ENCODE measurements at regions not wholly inside any gene's neighbourhood (a gene's known extent, or its start where the extent isn't known, plus 50 kb on each side); places are given as distances from the start of the nearest gene placed in this dataset.

- DNase-seq, result no peak
Measured at GRCh38 chr6:134738211-134738885, 211.6 kb downstream of the ALDH8A1 start.

DNA sequence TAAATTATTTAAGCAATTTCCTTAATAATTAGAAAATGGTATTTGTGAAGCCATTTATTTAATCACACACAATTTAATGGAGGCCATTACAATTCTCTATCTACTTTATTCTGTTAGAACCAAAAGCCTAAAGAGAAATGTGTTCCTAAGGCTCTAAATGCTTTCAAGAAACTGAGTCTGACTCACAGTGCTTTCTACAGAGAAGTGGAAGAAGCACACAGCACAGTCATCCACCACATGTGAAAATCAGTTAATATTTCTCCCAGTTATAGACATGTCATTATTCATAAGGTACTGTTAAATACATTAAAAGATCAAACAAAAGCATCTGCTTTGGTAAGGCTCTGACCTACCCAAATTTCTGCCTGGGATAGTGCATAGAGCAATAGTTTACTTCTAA is 214.4 kb downstream of the ALDH8A1 start:
- no peak for DNase-seq

DNA sequence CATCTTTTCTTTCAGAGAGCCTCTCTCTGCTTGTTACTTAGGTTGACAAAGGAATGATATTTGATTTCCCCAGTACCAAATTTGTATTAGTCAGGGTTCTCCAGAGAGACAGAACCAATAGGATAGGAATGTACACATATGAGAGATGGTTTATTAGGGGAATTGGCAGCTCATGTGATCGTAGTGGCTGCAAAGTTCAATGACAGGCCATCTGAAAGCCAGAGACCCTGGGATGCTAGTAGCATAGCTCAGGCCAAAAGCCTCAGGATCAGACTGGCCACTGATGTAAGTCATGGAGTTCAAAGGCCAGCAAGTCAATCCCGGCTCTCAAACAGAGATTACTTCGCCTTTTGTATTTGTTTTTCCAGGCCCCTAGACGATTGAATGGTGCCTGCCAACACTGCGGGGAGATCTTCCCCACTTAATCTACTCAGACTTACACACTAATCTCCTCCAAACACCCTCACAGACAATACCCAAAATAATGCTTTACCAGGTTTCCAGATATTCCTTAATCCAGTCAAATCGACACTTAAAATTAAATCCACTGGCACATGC is 215.5 kb downstream of the ALDH8A1 start:
- no peak for DNase-seq

- no peak for DNase-seq
Measured at GRCh38 chr6:134733801-134734200, 216.1 kb downstream of the ALDH8A1 start.

GRCh38 chr6:134732763-134733162 is 217.1 kb downstream of the ALDH8A1 start:
- no peak for DNase-seq

DNA sequence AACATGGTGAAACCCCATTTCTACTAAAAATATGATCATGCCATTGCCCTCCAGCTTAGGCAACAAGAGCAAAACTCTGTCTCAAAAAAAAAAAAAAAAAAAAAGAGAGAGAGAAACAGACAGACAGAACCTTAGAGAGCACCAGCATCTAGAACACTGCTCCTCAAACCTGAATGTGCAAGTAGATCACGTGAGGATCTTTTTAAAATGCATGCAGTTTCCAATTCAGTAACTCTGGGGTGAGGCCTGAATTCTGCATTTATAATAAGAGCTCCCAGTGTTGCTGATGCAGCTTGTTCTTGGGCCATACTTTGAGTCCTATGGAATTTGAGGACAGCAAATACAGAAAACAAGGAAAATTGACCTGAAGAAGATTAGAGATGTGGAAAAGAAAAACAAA is 218.3 kb downstream of the ALDH8A1 start:
- DNase-seq, result no peak

GRCh38 chr6:134730013-134730412 is 219.9 kb downstream of the ALDH8A1 start:
- no peak for DNase-seq

- DNase-seq, result no peak
Measured at GRCh38 chr6:134729561-134729960, 220.3 kb downstream of the ALDH8A1 start.

GRCh38 chr6:134727081-134727480 is 222.8 kb downstream of the ALDH8A1 start:
- no peak for DNase-seq

DNA sequence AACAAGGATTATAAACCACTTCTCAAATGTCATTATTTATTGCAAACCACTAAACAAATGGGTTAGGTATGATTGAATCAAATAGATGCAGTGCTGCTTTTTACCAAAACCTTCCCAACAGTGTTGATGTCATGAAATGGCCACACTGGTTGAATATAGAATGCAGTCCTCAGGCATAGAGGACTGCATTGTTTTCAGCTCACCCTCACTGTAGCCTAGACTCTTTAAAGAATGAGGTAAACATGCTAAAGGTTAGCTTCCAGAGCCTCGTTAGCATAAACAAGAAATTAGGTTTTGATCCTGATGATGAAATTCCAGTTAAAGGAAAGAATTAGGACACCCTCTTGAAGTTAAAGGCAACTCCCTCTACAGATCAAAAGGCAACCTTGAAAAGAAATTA is 224.3 kb downstream of the ALDH8A1 start:
- no peak for DNase-seq

- DNase-seq, result peak; percentile 12 to 29
Measured at GRCh38 chr6:134724771-134725340, 225.0 kb downstream of the ALDH8A1 start.

DNA sequence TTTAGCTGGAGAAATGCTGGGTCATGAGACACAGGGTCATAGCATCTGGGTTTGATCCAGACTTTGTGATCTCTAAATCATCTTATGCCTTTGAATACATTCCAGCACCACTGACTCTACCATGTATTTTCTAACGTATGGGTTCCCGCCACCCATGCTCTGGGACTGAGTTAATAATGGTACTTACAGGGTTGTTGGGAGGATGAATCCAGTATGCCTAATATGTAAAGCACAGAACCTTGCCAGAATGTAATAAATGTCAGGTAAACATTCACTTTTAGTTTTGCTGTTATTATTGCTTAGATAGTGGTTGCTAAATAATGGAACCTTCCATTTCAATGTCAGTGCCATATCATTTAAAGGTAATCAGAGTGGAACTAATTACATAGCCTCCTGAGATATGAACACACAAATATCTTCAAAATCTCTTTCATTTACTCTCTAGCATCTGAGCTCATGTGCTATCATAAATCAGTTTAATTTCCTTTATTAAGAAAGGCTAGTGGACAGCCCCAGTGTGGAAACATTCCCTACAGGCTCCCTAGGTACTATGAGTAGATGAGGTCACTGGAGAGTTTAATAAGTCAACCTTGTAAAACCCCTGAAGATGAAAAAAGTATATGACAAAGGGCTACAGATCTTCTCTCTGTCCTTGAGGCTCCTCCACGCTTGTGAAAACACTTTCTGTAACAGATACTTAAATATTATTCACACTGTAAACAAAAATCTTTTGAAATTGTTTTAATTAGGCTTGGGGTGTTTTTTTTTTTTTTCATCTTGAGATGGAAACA is 226.6 kb downstream of the ALDH8A1 start:
- no peak for DNase-seq

GRCh38 chr6:134722200-134722870 is 227.6 kb downstream of the ALDH8A1 start:
- no peak for DNase-seq

DNA sequence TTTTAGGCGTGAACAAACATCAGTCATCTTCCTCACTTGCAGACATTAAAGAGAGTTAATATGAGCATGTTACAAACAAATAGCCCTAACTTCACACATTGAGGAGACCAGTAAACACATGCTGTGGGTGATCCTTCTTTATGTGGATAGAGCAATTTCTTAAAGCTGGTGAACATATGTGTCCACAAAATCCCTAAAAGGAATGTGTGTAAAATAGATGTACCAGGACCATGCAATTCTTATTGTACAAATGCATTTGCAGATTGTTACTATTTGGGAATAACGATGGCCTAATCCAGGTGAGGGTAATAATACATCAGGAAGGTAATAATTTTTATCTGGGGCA is 228.9 kb downstream of the ALDH8A1 start:
- no peak for DNase-seq

DNA sequence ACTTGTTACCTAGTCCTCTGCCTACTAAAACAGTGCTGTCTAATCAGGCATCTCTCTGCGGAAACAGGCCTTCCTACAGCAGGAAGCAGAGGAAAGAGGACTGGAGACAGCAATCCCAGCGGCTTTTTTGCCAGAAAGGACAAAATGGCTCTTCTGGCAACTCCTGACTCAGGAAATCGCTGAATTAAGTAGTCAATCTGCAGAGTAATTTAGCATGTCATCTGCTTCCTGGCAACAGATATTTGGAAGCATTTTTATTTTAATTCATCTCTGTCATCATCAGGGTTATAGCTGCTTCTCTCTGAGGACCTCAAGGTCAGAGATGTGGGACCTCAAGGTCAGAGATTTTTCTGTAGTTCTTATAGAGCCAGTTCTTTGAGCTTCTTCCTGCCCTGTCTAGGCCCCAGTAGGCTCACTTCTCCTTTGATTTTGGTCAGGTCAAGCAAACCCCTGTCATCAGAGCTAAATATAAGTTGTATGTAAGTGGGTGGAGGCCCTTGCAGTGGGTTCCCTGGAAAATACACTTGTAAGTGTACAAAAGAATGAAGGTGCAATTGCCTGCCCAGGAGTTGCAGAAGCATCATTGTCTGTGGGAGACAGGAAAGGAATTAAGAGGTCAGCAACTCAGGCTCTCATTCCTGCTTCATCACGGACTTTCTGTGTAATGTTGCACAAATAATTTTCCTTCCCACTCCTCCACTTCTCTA is 229.4 kb downstream of the ALDH8A1 start:
- no peak for DNase-seq

- no peak for DNase-seq
Measured at GRCh38 chr6:134719911-134720310, 230.0 kb downstream of the ALDH8A1 start.

- DNase-seq, result no peak
Measured at GRCh38 chr6:134719286-134719685, 230.6 kb downstream of the ALDH8A1 start.

DNA sequence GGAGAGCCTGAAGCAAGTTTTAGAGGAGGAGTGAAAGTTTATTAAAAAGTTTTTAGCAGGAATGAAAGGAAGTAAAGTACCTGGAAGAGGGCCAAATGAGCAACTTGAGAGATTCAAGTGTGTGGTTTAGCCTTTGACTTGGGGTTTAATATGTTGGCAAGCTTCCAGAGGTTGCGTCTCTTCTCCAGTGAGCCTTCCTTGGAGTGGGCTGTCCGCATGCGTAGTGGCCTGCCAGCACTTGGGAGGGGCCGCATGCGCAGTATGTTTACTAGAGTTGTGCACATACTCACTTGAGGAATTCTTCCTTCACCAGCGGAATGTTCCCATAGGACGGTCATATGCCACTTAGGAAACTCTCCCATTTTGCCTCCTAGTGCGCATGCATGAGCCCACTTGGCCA is 235.2 kb downstream of the ALDH8A1 start:
- DNase-seq, result no peak

- DNase-seq, result no peak
Measured at GRCh38 chr6:134714113-134714512, 235.8 kb downstream of the ALDH8A1 start.

GRCh38 chr6:134712311-134712710 is 237.6 kb downstream of the ALDH8A1 start:
- DNase-seq, result no peak

DNA sequence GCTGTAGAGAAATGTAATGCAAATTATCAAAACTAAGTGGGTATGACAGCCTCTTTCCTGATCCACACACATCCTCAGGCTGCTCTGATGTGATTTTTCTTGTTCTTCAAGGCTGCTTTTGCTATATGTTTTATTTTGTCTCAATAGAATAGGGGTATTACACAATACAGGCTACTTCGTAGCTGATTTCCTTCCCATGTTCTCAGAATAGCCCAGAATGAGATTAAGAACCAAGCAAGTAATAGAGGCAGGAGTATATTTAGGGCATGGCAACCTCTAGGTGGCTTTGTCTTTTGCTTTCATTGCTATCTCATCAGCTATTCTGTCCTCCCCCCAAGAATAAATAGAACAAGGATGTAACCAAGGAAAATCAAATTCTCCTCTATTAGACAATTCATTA is 241.8 kb downstream of the ALDH8A1 start:
- DNase-seq, result no peak

DNA sequence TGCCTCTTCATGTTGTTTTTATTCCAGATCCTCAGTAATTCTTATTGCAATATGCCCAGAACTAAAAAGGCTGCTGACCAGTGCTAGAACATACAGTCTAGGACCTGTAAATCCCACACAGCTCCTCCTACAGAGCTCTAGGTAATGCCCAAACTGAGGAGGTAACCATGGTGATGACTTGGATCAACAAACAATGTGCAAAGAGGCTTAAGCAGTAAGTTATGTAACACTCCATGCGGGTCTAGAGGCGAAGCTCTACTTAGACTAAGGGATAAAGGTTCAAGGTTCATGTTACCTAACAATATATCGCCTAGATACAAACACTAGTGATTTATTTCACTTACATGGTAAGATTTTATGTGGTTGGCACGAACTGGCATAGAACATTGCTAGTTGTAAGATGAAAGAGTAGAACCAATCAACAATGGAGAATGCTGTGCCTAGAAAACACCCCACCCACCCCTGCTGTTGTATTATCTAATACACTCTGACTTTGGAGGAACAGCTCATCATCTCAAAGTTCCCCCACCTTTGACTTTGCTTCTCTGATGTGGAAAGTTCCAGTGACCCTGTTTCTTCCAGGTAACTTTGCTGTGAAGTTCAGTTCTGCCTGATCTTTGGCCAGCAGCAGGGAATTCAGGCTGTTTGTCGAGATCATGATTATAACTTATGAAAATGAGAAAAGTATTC is 242.4 kb downstream of the ALDH8A1 start:
- no peak for DNase-seq

All from Kasumi-1 (cell line).